ENCODE measurements at regions not wholly inside any gene's neighbourhood (a gene's known extent, or its start where the extent isn't known, plus 50 kb on each side); places are given as distances from the start of the nearest gene placed in this dataset.
A peak's percentile ranks its signal among the peaks of the same experiment; 100 is the strongest.
"Not testable (repeated sequence)": the region's sequence is repeated elsewhere in the genome, so short reads cannot be mapped to it uniquely, and the experiment has no call there.

GRCh38 chr1:58939666-58940370 lies 156.0 kb upstream of the JUN start:
- peak; percentile 47 for DNase-seq

GRCh38 chr1:58941471-58942289 lies 157.8 kb upstream of the JUN start:
- no peak for DNase-seq

DNA sequence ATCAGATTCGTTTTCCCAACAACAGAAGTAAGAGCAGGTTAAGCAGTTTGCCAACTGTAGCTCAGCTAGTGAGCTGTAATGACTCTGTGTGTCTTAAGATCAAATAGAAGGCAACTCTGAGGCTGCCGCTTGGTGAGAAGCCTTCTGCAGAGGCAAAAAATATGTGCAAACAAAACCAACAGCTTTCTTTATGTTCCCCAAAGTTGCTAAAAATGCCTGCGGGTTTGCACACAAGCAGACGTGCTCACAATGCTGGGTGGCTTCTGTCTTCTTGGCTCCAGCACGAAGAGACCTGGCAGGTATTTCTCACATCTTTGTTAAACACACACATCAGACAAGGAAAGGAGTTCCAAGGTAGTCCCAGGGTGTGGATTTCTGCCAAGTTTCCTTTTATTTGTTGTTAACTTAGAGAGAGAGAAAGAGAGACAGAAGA lies 158.9 kb upstream of the JUN start:
- DNase-seq: no peak

DNA sequence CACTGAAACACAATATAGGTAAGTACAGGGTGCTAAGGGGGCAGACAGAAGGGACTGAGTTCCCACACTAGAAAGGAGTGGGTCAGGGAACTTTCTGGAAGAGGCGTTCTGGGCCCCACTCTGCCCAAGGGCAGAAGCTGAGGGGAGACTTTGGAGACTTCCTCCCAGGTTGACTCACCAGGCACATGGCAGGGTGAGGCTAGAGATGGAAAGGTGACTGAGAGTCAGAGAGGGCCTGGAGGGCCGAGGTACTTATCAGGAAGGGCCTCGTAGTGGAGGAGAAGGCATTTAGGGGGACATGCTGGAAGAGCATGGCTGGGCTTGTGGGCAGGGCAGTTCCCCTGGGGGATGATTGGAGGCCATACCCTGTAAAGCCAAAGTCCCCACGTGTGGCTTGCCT lies 159.9 kb upstream of the JUN start:
- no peak for DNase-seq

DNA sequence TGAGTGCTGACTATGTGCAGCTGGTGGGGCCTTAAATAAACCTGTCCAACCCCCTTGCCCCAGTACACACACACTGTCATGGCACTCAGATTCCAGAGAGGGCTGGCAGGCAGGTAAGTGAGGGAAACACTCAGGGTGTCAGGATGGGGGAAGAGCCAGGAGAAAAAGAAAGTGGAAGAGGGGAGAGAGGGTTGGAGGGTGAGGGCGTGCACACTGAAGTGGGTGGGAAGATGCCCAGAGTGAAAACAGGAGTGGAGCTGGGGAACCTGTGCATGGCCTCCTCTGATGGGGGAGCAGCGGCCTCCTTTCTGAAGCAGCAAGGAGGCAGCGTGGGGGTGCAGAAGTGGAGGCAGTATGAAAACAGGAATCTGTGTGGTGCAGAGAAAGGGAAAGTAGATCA lies 160.6 kb upstream of the JUN start:
- no peak for DNase-seq

DNA sequence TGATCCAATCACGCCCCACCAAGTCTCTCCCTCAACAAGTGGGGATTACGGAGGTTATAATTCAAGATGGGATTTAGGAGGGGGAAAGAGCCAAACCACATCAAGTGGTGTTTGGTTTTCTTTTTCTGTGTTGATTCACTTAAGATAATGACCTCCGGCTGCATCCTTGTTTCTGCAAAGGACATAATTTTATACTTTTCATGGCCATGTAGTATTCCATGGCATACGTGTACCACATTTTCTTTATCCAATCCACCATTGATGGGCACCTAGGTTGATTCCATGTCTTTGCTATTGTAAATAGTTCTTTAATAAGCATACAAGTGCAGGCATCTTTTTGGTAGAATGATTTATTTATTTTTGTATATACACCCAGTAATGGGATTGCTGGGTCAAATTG lies 162.5 kb upstream of the JUN start:
- no peak for DNase-seq

DNA sequence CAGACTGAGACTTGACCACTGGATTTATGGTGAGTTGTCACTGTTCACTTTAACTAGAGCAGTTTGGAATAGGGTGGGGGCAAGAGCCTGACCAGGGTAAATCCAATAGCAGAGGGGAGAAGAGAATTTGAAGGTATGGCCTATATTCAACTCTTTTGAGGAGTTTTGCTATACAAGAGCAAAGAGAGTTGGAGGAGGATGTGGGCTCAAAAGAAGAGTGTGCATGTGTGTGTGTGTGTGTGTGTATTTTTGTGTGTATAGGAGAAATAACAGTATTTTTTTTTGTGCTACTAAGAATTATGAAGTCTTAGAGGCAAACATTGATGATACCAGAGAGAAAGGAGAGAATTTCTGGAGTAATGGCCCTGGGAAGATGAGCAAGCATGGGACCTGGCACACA lies 164.8 kb upstream of the JUN start:
- DNase-seq: no peak

- no peak for DNase-seq
These were observed 165.8 kb upstream of the JUN start for GRCh38 chr1:58949551-58950220.

GRCh38 chr1:58950897-58951296 lies 167.1 kb upstream of the JUN start:
- DNase-seq: no peak

GRCh38 chr1:58953951-58954350 lies 170.1 kb upstream of the JUN start:
- not testable (repeated sequence) for DNase-seq

DNA sequence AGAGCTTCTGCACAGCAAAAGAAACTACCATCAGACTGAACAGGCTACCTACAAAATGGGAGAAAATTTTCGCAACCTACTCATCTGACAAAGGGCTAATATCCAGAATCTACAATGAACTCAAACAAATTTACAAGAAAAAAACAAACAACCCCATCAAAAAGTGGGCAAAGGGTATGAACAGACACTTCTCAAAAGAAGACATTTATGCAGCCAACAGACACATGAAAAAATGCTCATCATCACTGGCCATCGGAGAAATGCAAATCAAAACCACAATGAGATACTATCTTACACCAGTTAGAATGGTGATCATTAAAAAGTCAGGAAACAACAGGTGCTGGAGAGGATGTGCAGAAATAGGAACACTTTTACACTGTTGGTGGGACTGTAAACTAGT lies 179.4 kb upstream of the JUN start:
- DNase-seq: not testable (repeated sequence)

- DNase-seq: no peak
These were observed 180.6 kb upstream of the JUN start for GRCh38 chr1:58964428-58964827.

- no peak for DNase-seq
These were observed 181.0 kb upstream of the JUN start for GRCh38 chr1:58964880-58965279.

DNA sequence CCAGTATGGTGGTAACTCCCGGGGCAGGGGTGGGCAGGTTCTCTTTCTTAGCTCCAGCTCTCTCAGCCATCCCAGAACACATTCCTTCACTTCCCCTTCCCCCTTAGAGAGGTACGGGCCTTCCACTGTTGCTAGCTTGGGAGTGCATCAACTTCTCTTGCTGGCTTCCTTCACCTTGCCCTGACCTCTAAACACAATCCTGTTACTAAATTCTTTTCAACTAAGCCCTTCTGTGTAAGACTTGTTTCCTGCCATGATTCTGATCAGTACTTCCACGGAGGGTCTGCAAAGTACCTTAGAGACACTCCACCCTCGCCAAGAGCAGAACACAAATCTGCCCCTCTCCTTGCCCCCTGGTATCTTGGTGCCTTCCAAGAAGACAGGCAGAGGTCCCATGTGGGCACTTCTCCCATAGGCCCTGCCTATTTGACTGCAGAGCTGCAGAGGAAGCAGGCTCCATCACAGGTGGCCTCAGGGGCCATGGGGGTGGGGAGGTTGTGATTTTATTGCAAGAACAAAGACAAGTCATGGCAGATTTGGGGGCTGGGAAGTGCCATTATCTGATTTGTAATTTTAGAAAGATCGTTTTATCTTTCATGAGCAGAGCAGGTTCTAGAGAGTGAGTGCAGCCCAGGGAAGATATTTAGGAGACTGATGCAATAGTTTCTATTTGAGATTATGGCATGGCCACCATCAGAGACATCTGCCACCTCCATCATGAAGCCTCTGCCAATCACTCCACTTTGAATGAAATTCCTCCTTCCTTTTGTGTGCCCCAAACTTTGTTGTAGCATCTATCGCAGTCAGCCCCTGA lies 182.5 kb upstream of the JUN start:
- DNase-seq: peak; percentile 39

GRCh38 chr1:58966917-58967740 lies 183.3 kb upstream of the JUN start:
- peak; percentile 13 for DNase-seq

DNA sequence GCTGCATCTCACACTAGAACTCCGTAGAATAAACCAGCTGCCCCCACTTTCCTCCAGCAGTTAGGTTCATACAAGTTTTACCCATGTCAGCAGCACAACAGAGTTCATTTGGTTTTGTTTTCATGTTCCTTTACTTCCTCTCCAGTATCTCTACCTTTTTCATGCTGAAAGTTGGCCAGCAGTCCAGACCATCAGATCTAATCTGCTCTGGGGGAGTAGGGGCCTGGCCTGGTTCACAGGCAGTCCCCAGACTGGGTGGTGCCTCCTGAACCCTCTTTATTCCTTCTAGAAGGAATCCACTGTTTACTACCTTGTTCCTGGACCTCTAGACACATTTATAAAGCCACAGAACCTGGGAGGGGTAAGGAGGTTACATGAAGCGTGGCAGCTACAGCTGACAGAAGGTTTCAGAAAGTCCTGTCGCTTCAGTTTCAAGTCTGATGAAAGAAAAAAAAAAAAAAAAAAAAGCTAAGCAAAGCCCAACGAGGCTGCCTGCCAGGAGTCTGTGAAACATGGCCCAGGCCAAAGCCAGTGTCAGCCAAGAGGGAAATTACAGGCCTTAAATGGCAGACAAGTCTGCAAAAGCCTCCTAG lies 184.6 kb upstream of the JUN start:
- peak; percentile 85 for DNase-seq

- not testable (repeated sequence) for DNase-seq
These were observed 185.3 kb upstream of the JUN start for GRCh38 chr1:58969176-58969575.

- DNase-seq: no peak
These were observed 187.8 kb upstream of the JUN start for GRCh38 chr1:58971629-58972140.

- peak; percentile 87 for DNase-seq
These were observed 192.0 kb upstream of the JUN start for GRCh38 chr1:58975888-58976287.

DNA sequence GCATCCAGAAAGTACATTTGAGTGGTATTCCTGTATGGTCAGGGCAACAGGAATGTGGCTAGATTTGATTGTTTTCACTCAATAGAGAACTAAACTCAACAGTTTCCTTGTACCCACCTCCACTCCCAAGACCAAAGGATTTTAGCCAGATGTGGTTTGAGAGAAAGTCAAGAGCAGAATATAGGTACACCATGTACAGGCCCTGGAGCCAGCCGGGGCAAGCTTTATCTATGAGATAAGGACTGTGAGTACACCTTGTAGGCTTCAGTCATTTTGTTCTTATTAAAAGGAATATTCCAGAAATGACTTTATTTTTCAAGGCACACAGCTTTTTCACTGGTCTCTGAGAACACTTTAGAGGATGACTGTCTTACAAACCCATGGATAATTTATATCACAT lies 192.4 kb upstream of the JUN start:
- no peak for DNase-seq

DNA sequence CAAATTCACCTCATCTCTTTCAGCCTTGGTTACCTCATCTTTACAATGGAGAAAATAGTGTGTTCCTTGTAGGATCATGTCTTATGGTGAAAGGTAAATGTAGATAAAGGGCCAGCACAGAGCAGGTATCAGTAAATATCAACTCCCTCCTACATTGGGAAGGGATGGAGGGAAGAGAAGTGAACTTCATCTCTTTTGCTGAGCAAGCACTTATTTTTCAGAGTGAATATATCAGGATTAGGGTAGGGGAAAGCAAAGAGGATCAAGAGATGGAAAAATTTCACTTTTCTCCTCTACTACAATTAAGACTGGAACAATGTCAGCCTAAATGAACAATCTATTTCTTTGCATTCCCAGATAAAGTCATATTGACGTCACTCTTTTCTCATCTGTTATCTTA lies 193.8 kb upstream of the JUN start:
- DNase-seq: no peak

Data from NCI-H2171 treated with DMSO at 0.1 percent for 48 hours (cell line).